Activated CD8-positive, alpha-beta memory T cell treated with anti-CD3 and anti-CD28 coated beads for 48 hours (primary cell): ENCODE measurements at regions not wholly inside any gene's neighbourhood (a gene's known extent, or its start where the extent isn't known, plus 50 kb on each side); places are given as distances from the start of the nearest gene placed in this dataset.
"Not testable (repeated sequence)": the region's sequence is repeated elsewhere in the genome, so short reads cannot be mapped to it uniquely, and the experiment has no call there.

Experiments used
- DNase-seq, 3 experiments: peaks; one replicate each; pipeline ENCODE4 v3.0.0-alpha.2; 2020; ENCODE audit warnings: low read depth in 2 of 3, low spot score in 2 of 3

- no peak for DNase-seq
Observed at GRCh38 chr9:75532233-75533050, 358.0 kb upstream of the PCSK5 start.

GRCh38 chr9:75539523-75539922 lies 350.9 kb upstream of the PCSK5 start:
- DNase-seq: no peak

DNA sequence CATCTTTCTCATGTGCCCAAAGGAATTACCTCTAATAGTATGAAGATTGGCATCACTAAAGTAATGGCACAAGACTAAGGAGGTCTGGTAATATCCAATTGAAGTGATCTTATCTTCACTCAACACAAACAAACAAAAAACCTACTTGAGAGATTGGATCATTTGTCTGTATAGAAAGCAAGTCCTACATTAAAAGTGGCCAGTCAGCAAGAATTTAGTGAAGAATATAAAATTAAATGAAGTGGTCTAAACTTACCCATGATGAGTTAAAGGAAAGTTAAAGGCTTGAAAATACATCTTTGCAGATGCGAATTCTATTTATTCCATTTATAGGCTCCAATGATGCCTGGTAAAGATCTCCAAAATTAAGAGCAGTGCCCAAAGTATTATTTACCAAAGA lies 350.3 kb upstream of the PCSK5 start:
- DNase-seq: no peak

GRCh38 chr9:75541734-75542133 lies 348.7 kb upstream of the PCSK5 start:
- no peak for DNase-seq

GRCh38 chr9:75544815-75545214 lies 345.7 kb upstream of the PCSK5 start:
- no peak for DNase-seq

GRCh38 chr9:75545287-75545686 lies 345.2 kb upstream of the PCSK5 start:
- DNase-seq: no peak

DNA sequence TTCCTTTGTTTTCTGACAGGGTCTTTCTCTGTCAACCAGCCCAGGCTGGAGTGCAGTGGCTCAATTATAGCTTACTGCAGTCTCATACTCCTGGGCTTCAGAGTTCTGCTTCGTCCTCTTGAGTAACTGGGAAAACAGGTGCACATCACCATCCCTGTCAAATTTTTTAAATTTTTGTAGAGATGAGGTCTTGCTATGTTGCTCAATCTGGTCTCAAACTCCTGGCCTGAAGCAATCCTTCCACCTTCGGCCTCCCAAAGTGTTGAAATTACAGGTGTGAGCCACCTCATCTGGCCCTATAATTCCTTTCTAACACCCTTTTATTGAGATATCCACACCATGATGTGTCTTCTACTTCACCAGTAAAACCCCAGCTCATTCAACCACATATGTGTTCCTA lies 341.6 kb upstream of the PCSK5 start:
- no peak for DNase-seq

DNA sequence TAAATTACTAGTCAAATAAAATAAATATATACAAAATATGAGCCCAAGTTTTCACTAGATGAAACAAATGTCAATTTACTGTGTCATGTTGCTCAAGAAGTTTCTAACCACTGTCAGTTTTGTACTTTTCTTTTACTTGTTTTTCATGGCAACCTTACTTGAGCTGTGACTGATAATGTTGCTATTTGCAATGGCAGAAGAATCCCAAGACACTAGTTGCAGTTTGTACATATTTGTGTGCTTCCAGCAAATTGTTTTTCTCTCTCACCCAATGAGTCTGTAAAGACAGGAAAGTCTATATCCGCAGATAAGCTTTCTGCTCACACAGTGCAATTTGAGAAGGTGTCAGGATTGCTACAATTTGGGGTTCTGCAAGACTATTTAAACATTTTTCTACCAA lies 338.6 kb upstream of the PCSK5 start:
- DNase-seq: no peak

DNA sequence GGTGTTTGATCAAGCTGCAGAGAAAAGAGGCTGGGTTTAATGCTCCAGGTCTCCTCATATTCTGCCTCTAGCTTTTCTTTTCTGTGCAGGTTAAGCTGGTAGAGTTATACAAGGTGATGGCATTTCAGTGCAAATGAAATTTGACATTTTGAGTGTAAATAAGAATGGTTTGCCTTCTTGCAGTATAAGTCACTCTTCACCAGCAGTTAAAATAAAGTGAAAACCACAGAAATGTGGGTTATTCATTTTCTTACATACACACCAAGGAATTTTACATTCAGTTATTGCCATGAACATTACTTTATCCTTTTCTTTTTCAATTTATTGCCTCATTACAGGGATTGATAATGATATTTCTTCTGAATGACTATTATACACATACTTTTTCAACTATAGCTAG lies 337.5 kb upstream of the PCSK5 start:
- DNase-seq: no peak

- DNase-seq: not testable (repeated sequence)
Observed at GRCh38 chr9:75566813-75567212, 323.7 kb upstream of the PCSK5 start.

GRCh38 chr9:75570538-75570937 lies 319.9 kb upstream of the PCSK5 start:
- DNase-seq: no peak

DNA sequence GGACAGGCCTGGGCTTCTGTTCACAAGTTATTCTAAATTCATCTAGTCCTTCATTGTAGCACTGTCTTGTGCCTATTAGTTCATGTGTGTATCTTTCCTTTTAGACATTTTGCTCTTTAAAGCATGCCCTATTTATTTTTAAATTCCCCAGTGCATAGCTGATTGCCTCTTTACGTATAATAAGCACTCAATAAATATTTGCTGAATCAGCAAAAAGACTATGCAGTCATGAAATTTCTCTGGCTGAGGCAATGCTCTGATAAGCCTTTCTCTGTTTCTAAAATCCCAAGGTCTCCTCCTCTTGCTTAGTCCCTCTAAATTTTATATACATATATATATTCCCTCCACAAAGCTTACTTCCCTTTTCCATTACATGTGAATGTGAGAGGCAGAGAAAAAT lies 315.9 kb upstream of the PCSK5 start:
- DNase-seq: no peak

GRCh38 chr9:75582870-75583269 lies 307.6 kb upstream of the PCSK5 start:
- no peak for DNase-seq

DNA sequence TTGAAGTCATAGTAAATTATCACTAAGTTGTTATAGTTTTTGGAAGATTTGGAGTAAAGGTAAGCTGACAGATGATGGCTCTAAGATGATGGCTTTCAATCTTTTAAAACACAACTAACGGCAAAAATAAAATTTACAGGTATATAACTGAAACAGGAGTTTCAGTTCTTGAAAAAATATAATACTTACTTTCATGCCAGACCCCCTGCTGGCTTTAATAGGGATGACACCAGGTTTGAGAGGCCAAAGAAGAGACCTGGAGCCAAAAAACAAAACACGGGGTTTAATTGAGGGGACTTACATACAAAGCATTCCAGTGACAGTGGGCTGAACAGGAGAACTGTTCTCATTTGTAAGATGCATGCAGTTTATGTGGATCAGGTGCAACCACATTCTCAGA lies 301.7 kb upstream of the PCSK5 start:
- no peak for DNase-seq

GRCh38 chr9:75589497-75589896 lies 301.0 kb upstream of the PCSK5 start:
- no peak for DNase-seq

- no peak for DNase-seq
Observed at GRCh38 chr9:75591972-75592371, 298.5 kb upstream of the PCSK5 start.

DNA sequence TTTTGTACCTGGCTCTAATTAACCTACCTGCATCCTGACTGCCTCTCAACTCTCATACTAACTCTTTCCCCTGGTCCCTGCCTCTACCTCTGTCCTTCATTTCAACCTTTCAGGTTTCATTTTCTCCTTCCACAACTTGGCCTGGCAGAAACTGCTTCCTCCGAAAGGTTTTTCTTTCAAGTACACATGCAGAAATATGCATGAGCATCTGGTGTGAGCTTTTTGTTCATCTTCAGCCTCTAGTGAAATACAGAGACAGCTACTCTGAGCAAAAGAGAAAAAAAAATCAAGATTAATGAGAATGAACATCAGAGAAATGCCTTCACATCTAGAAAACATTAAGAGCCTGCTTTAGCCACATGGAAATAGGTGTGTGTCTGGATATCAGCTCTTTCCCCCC lies 297.9 kb upstream of the PCSK5 start:
- DNase-seq: no peak

DNA sequence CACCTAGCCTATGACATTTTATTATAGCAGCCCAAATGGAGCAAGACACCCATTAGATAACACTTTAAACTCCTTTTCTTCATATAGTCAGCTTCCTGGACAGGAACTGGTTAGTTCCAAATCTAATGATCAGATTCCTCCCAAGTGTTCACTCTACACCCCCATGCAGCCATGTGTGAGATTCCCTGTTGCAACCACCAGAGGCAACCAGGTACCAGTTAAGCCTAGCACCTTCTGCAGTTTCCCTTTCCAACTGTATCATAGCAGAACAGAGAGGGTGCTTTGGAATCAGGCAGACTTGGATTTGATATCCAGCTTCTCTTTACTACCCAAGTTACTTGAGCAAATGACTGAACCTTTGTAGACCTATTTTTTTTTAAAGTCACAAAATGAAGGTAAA lies 296.6 kb upstream of the PCSK5 start:
- DNase-seq: no peak

DNA sequence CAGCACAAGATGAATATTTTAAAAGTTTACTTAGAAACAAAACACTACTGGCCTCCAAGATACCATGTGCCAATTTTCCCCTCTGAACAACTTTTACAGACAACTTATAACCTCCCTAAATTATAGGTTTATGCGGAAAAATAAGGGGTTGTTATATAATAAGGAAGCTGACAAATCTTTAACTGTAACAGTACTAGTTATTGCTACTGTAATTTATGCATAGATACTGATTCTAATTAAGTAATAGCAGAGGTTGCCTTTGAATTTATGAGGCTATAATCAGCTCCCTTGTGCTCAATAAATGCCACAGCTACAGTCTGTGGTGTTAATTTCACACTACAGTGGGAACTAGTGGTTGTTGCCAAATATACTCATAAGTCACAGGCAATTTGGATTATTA lies 291.3 kb upstream of the PCSK5 start:
- no peak for DNase-seq

- DNase-seq: no peak
Observed at GRCh38 chr9:75601280-75601679, 289.2 kb upstream of the PCSK5 start.

DNA sequence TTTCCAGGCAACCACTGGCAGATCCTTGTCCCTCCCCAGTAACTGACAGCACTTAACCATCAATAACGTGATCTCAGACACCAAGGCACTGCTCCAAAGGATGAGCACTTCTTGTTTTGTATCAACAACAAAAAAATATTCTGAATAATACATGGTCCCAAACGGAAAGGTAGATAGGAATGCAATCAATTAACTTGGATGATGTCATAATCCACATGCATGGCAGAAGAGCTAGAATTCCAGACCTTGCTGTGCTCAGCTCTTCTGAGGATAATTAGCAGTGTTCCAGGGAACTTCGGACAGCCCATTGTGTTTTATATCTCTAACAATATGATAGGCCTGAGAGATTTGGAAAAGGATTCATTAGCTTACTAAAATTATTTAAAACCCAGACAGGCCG lies 288.4 kb upstream of the PCSK5 start:
- no peak for DNase-seq

DNA sequence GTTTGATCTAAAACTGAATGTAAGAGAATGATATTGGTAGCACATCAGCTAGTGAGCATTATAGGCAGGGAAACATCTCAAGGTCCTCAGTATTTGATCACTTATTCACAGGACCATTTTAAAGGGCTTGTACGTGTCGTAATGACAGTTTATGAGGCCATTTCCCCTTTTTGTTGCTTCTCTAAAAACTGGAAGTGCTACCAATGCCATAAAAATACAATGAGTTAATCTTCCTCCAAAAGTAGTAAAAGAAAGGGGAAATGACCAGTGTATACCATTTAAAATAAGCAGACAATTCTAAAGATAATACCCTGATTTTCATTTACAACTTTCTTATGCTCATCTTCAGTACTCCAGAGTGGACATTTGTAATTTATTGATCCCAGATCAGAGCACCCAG lies 285.8 kb upstream of the PCSK5 start:
- DNase-seq: no peak

GRCh38 chr9:75607521-75607920 lies 283.0 kb upstream of the PCSK5 start:
- no peak for DNase-seq
